Kidney glomerular epithelial cell (primary cell): ENCODE measurements at regions not wholly inside any gene's neighbourhood (a gene's known extent, or its start where the extent isn't known, plus 50 kb on each side); places are given as distances from the start of the nearest gene placed in this dataset.

ENCODE experiments used
- DNase-seq: peaks from one replicate; lab custom pipeline; 2025; lab: John Stamatoyannopoulos, UW

- DNase-seq: no peak
Observed at GRCh38 chr19:13606156-13606555, 99.9 kb upstream of the CACNA1A start.

GRCh38 chr19:13604902-13605586 lies 98.8 kb upstream of the CACNA1A start:
- no peak for DNase-seq

DNA sequence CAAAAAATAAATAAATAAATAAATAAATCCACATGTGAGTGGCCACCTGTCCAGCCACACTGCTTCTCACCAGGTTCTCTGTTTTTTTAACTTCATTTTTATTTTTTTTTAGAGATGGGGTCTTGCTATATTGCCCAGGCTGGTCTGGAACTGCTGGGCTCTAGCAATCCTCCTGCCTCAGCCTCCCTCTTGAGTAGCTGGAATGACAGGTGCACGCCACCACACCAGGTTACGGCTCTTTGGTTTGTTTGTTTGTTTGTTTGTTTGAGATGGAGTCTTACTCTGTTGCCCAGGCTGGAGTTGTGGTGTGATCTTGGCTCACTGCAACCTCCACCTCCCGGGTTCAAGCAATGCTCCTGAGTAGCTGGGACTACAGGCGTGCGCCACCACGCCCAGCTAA lies 94.5 kb upstream of the CACNA1A start:
- DNase-seq: no peak

- DNase-seq: no peak
Observed at GRCh38 chr19:13600091-13600490, 93.8 kb upstream of the CACNA1A start.

GRCh38 chr19:13599681-13600080 lies 93.4 kb upstream of the CACNA1A start:
- DNase-seq: no peak

- DNase-seq: no peak
Observed at GRCh38 chr19:13598098-13598497, 91.8 kb upstream of the CACNA1A start.

DNA sequence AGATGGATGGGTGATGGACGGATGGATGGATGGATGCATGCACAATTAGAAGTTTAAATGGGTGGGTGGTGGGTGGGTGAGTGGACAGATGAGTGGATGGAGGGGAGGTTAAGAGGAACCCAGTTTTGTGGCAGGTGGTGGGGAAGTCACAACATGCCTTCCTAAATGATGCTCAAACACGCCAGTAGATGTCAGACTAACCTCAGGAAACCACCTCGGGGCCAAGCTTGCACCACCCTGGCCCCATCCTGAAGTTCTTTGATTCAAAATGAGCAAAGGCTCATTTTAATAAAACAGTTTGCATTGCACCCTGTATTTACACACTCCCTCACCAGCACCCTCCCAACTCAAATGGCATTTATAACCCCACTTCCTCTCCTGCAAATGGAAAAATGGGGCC lies 91.4 kb upstream of the CACNA1A start:
- peak; percentile 64 for DNase-seq

DNA sequence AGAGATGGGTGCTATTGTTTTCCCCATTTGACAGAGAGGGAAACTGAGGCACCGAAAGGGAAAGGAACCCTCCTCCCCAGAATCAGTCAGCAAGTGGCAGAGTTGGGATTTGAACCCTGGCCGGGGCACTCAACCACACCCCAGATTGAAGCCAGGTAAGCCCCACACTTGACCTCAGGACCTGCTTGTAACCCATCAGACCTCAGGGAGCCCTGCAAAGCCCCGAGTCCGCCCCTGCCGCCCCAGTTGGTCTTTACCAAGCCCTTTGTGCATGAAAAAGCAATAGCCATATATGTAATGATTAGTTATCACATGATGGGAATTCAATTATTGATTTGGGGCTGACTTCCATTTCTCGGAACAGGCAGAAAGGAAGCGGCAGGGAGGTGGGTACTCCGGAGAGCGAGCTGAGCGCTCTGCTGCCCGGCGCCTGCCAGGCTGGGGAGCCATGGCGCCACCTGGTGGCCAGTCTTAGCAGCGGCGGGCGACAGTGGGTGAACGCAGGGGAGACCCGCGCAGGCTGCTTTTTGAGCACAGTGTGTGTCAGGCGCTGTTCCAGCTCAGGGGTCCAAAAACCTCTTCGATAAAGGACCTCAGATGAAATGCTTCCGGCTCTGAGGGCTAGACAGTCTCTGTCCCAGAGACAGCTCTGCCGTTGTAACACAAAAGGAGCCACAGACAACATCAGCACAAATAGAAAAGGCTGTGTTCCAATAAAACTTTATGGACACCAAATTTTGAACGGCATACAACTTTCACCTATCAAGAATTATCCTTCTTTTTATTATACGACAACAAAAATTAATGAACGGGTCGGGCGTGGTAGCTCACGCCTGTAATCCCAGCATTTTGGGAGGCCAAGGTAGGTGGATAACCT lies 82.9 kb upstream of the CACNA1A start:
- peak; percentile 24 for DNase-seq

DNA sequence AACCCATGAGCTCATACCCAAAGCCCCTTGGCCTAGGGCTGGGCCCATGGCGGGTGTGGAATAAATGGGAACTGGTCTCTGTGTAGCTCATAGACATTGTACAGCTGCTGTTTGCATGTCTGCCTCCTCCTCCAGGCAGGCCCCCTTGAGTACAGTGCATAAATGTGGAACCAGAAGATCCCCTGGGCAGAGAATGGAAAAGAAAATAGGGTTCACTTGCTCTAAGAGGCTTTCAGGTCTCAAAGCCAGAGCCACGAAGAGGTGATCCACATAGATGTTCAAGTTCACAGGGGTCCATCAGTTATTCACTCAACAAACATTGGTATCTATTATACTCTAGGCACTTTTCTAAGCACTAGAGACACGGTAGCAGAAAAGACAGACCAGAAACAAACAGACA lies 79.2 kb upstream of the CACNA1A start:
- no peak for DNase-seq

DNA sequence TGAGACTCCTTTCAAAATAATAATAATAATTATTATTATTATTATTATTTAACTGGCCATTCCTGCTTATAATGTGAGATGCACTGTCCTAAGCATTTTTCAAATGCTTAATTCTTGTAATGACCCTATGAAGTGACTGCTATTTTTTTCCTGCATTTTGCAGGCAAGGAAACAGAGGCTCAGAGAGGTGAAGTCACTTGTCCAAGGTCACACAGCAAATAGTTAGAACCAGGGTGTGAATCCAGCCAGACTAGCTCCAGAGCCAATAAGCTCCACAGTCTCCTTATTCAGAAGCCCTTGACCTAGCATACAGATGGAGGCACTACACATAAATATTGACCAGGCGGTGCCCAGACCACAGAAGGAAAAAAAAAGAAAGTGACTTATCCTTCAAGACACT lies 77.5 kb upstream of the CACNA1A start:
- DNase-seq: no peak

DNA sequence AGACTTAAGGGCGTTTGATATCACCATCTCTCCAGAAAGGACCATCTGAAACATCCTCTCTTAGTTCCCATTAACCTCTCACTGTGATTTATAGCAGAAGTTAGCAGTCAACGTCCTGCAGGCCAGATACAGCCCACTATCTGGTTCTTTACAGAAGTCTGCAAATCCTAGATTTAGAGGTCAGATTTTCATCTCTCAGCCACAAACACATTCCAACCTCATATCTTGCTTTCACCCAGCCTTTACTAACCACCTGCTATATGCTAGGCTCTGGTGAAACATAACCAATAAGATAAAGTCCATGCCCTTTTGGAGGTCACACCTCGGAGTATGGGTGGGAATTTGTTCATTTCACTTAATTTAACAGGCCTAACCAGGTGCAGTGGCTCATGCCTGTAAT lies 76.8 kb upstream of the CACNA1A start:
- DNase-seq: no peak

DNA sequence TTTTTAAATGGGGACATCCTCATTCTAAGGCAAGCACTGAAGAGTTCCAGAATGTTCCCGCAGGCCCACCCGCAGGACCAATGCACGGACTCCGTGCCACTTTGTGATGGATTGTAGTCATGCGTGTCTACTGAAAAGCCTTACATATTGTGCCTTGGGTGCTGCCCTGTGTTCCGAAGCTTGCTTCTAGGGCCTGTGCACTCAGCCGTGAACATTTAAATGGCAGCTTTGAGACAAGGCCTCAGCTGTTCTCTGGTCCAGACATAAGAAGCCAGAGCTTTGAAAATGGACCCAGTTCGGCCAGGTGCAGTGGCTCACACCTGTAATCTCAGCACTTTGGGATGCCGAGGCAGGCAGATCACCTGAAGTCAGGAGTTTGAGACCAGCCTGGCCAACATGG lies 75.3 kb upstream of the CACNA1A start:
- DNase-seq: no peak

GRCh38 chr19:13579388-13580060 lies 73.2 kb upstream of the CACNA1A start:
- no peak for DNase-seq

GRCh38 chr19:13576726-13577125 lies 70.4 kb upstream of the CACNA1A start:
- no peak for DNase-seq

- no peak for DNase-seq
Observed at GRCh38 chr19:13574933-13575332, 68.7 kb upstream of the CACNA1A start.

DNA sequence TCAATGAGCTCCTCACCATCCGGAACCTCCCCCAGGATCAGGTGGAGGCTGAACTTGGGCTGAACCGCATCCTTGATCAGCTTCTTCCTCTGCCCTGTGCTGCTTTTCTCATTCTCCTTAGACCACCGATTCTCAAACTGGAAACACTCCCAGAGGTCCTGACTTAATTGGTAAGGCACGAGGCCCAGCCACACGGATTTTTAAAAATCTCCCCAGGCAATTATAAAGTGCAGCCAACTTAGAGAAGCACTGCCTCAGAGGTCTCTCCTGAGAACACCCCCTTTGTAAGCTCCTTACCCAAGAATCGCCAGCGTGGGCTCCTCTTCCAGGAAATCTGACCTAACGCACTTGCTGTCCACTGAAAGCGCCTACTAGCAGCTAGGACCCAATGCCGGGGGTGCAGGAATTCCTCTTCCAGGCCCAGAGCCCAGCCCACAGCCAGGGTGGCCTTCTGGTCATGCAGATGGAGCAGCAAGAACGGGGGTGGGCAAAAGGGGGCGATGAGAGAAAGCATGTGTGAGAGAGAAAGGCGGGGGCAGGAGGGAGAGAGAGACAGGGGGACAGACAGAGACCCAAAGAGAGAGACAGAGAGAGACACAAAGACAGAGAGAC lies 66.9 kb upstream of the CACNA1A start:
- no peak for DNase-seq

- DNase-seq: no peak
Observed at GRCh38 chr19:13561461-13561860, 55.2 kb upstream of the CACNA1A start.

- no peak for DNase-seq
Observed at GRCh38 chr19:13557756-13558398, 51.6 kb upstream of the CACNA1A start.

GRCh38 chr19:13556552-13556951 lies 50.3 kb upstream of the CACNA1A start:
- no peak for DNase-seq
